Ishikawa (cell line): ENCODE measurements at regions not wholly inside any gene's neighbourhood (a gene's known extent, or its start where the extent isn't known, plus 50 kb on each side); places are given as distances from the start of the nearest gene placed in this dataset.

Experiments used
- CEBPB ChIP-seq: IDR thresholded peaks from 2 replicates; pipeline ENCODE4 v1.6.1; 2012
- CREB1 ChIP-seq: IDR thresholded peaks from 2 replicates; pipeline ENCODE4 v1.6.1; 2012; ENCODE audit warnings: low read depth
- EGR1 ChIP-seq: IDR thresholded peaks from 2 replicates; pipeline ENCODE4 v1.6.1; 2012
- EP300 ChIP-seq: IDR thresholded peaks from 2 replicates; pipeline ENCODE4 v1.6.1; 2012; ENCODE audit warnings: borderline replicate concordance
- FOXM1 ChIP-seq: IDR thresholded peaks from 2 replicates; pipeline ENCODE4 v1.6.1; 2012; ENCODE audit warnings: low read depth, borderline replicate concordance
- NFIC ChIP-seq: IDR thresholded peaks from 2 replicates; pipeline ENCODE4 v1.6.1; 2012
- RAD21 ChIP-seq: IDR thresholded peaks from 2 replicates; pipeline ENCODE4 v1.6.1; 2012; ENCODE audit warnings: low read depth
- TAF1 ChIP-seq: IDR thresholded peaks from 2 replicates; pipeline ENCODE4 v1.6.1; 2012; ENCODE audit warnings: low read depth, mild to moderate bottlenecking
- TCF12 ChIP-seq: IDR thresholded peaks from 2 replicates; pipeline ENCODE4 v1.6.1; 2012; ENCODE audit warnings: low read depth
- TEAD4 ChIP-seq: IDR thresholded peaks from 2 replicates; pipeline ENCODE4 v1.6.1; 2012
- YY1 ChIP-seq: IDR thresholded peaks from 2 replicates; pipeline ENCODE4 v1.6.1; 2012; ENCODE audit warnings: low read depth
- ZBTB7A ChIP-seq: IDR thresholded peaks from 2 replicates; pipeline ENCODE4 v1.6.1; 2012; ENCODE audit warnings: low read depth
- TF ChIP-seq, protein P1 (sequence below): IDR thresholded peaks from 2 replicates; pipeline ENCODE4 v1.6.1; 2012
- TF ChIP-seq, protein P2 (sequence below): IDR thresholded peaks from 2 replicates; pipeline ENCODE4 v1.6.1; 2012
- TF ChIP-seq, protein P3 (sequence below): IDR thresholded peaks from 2 replicates; pipeline ENCODE4 v1.6.1; 2012; ENCODE audit warnings: low read depth, mild to moderate bottlenecking

DNA sequence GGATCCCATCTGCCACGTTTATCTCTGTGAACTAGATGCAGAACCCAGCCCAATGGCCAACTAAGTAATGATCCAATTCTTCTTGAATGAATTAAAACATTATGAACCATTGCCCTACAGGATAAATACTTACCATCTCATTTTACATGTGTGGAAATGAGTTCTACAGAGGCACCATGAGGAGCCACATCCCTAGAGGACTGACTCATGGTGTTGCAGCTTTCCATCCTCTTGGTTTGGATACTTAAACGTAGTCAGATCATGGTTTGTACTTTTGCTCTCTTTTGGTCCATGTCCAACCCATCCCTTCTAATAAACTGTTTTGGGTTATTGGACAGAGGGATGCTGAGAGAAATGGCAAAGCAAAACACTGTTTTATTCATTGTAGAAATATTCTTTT lies 484.8 kb downstream of the EBF1 start:
- no peak for TF ChIP-seq EP300
- no peak for TF ChIP-seq TCF12
- no peak for TF ChIP-seq NFIC
- no peak for TF ChIP-seq RAD21
- TF ChIP-seq ZBTB7A: no peak
- TF ChIP-seq TEAD4: no peak
- TF ChIP-seq FOXM1: no peak

DNA sequence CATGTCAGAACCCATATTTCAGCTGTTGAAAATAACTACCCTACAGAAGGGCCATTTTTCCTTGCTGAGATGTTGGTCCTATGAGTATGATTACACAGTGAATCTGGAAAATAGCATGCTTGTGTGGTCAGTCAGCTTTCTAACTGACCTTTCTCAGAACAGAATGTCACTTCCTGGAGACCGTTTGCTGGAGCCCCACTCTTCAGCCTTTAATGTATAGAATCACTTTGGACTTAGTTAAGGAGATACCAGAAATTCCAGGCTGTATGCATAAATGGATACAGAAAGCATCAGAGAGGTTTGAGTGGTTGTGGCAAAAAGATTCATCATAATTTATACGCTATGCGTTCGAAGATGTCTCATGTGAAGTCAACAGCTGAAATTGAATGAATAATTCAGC lies 488.1 kb downstream of the EBF1 start:
- TF ChIP-seq ZBTB7A: no peak
- no peak for TF ChIP-seq TAF1
- no peak for TF ChIP-seq RAD21
- TF ChIP-seq CEBPB: no peak
- TF ChIP-seq, protein P1, sequence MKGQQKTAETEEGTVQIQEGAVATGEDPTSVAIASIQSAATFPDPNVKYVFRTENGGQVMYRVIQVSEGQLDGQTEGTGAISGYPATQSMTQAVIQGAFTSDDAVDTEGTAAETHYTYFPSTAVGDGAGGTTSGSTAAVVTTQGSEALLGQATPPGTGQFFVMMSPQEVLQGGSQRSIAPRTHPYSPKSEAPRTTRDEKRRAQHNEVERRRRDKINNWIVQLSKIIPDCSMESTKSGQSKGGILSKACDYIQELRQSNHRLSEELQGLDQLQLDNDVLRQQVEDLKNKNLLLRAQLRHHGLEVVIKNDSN: no peak

DNA sequence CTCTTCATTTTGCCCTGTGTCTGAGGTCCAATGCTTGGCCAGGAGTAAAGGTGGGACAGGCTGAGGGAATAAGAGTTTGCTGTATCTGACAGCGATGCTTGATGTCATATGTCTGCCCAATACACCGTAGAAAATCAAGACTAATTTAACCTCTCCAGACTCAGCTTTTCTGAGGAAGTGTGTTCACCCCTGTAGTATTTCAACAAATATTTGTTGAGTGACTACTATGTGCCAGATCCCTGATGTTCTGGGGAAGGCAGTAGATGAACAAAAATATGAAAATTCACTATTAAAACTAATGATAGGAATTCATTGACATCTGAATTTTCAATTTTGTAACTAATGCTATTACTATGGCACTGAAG lies 489.7 kb downstream of the EBF1 start:
- no peak for TF ChIP-seq TAF1
- TF ChIP-seq NFIC: no peak
- TF ChIP-seq TEAD4: no peak
- TF ChIP-seq ZBTB7A: no peak
- TF ChIP-seq RAD21: no peak
- TF ChIP-seq, protein P2, sequence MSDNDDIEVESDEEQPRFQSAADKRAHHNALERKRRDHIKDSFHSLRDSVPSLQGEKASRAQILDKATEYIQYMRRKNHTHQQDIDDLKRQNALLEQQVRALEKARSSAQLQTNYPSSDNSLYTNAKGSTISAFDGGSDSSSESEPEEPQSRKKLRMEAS: no peak
- no peak for TF ChIP-seq CREB1
- TF ChIP-seq CEBPB: no peak
- TF ChIP-seq, protein P1: no peak
- no peak for TF ChIP-seq EGR1
- TF ChIP-seq FOXM1: no peak
- TF ChIP-seq TCF12: no peak

DNA sequence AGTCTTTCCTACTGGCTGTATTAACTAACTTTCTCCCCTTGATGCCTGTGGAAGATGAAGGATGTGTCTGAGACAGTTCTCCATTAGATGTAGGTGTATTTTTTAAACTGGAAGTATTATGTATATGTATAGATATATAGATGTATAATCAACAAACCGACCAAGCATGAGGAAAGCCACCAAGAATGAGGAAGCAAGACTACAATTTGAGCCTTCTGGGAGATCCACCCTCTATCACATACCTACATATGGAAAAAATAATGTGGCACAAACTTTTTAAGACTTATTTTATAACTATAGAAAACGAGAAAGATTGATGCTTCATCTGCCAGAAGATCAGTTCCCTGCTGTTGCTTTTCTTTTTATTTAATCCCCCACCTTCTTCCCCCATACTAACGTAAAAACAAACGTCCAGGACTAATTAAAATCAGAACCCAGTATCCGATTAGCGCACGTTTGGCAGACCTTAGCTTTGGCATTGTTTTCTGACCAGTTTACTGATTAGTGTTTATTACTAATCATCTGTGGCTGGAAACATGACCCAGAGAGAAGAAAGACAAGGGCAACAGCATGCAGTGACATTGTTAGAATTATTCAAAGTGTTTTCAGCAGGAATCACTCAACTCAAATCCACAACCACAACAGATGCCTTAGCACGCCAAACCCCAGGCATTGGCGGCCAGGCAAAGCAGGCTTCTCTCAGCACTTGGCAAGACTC lies 490.2 kb downstream of the EBF1 start:
- TF ChIP-seq, protein P2: no peak
- no peak for TF ChIP-seq TAF1
- TF ChIP-seq ZBTB7A: no peak
- TF ChIP-seq CREB1: no peak
- no peak for TF ChIP-seq TEAD4
- TF ChIP-seq, protein P3, sequence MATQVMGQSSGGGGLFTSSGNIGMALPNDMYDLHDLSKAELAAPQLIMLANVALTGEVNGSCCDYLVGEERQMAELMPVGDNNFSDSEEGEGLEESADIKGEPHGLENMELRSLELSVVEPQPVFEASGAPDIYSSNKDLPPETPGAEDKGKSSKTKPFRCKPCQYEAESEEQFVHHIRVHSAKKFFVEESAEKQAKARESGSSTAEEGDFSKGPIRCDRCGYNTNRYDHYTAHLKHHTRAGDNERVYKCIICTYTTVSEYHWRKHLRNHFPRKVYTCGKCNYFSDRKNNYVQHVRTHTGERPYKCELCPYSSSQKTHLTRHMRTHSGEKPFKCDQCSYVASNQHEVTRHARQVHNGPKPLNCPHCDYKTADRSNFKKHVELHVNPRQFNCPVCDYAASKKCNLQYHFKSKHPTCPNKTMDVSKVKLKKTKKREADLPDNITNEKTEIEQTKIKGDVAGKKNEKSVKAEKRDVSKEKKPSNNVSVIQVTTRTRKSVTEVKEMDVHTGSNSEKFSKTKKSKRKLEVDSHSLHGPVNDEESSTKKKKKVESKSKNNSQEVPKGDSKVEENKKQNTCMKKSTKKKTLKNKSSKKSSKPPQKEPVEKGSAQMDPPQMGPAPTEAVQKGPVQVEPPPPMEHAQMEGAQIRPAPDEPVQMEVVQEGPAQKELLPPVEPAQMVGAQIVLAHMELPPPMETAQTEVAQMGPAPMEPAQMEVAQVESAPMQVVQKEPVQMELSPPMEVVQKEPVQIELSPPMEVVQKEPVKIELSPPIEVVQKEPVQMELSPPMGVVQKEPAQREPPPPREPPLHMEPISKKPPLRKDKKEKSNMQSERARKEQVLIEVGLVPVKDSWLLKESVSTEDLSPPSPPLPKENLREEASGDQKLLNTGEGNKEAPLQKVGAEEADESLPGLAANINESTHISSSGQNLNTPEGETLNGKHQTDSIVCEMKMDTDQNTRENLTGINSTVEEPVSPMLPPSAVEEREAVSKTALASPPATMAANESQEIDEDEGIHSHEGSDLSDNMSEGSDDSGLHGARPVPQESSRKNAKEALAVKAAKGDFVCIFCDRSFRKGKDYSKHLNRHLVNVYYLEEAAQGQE: no peak
- TF ChIP-seq YY1: no peak
- TF ChIP-seq CEBPB: no peak

DNA sequence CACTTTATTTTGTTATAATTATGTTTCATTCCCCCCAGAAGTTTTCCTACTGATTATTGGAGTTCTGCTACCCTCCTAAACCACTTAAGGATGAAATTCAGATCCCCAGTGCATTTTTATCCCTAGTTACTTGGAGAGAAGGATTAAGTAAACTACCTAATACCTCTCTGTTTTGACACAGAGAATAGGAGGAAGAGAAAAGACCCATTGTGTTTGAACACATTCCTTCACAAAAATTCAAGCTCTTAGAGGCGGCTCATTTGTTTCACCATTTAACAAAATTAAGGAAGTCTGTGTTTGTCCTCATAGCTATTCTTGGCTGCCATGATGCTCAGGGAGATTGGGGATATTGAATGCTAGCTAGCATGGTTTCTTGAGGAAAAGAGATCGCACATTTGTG lies 492.6 kb downstream of the EBF1 start:
- TF ChIP-seq YY1 (no peak), CEBPB (no peak), TEAD4 (no peak)

DNA sequence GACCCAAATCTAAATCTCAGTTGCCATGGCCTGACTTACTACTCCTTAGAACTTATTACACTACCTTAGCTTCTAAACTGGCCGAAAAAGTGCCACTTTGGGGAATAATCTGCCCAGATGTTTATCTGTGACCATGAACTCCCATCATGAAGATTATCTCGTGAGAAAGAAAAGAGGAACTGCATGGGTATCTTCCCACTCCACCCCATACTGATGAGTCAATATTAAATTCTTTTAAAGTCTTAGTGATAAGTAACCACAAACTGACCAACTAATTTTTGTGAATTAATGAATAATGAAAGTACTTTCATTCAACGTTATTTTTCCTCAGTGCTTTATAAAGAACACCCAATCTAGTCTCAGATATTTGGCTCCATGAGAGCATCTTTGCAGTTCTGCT lies 493.5 kb downstream of the EBF1 start:
- no peak for TF ChIP-seq EP300
- no peak for TF ChIP-seq FOXM1
- TF ChIP-seq YY1: no peak
- TF ChIP-seq TCF12: no peak
- no peak for TF ChIP-seq EGR1
- no peak for TF ChIP-seq TAF1
- no peak for TF ChIP-seq NFIC

DNA sequence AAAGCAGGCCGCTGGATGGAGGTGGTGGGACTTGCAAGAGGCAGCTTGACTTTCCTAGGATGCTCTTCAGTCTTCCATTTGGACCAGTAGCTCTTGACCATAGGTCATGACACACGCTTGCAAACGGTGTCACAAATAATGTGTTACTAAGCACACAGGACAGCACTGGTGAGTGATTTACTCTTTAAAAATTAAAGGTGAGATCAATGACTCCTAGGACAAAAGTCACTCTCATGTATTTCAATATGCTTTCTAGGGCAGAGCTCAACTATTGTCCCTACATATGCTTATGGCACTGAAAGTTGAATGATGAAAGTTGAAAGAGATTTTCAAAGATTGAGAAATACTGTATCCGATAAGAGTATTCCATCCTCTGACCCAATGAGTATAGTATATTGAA lies 496.7 kb downstream of the EBF1 start:
- TF ChIP-seq, protein P1: no peak
- TF ChIP-seq ZBTB7A (no peak), YY1 (no peak), TAF1 (no peak), TEAD4 (no peak), TCF12 (no peak), EP300 (no peak)

DNA sequence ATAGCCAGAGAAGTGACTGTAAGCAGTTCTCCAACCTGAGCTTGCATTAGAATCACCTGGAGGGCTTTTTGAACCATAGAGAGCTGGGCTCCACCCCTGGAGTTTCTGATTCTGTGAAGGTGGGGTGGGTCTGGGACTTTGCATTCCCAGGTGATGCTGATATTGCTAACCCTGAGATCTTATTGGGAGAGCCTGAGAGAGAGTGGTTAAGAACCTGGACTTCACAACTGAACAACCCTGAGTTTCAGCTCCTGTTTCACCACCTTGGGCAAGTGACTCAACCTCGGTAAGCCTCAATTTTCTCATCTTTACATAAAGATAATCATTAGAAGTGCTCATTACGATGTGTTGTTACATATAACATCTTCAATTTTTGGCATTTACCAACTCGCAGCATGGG lies 498.6 kb downstream of the EBF1 start:
- TF ChIP-seq, protein P2: no peak
- TF ChIP-seq TEAD4 (no peak), EGR1 (no peak)
- TF ChIP-seq, protein P3: no peak
